CD4-positive, alpha-beta T cell treated with Interleukin-10 for 1 hour (primary cell): ENCODE measurements at regions not wholly inside any gene's neighbourhood (a gene's known extent, or its start where the extent isn't known, plus 50 kb on each side); places are given as distances from the start of the nearest gene placed in this dataset.

Experiments used
- DNase-seq: peaks from one replicate; pipeline ENCODE4 v3.0.0-alpha.2; 2020

DNA sequence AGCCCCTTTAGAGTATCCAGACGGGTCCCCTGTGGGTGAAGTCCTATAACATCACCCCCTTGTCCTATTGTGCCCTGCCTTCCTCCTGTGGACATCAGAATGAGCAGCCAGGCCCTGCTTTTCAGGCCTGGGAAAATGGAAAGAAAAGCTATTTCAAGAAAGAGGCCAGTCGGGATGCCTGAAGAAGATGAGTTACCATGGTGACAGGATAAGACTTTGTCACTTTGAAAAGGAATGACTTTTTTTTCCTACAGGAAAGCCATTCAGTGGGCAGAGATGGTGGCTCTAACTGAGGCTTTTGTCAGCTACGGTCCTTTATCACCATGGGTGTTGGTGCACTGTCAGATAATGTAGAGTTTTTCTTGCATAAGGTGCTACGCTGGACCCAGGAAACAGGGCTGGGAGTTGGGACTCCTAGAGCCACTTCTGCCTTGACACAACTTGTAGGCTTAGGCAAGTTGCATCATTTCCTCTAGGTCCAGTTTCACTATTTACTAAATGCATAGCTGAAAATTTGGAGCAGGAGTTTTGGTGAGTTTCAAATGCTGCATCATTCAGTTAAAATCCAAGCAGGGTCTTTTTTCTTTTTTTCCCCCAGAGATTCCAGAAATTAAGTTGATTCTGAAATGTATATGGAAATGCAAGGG, 179.0 kb upstream of the ADRA1D start:
- no peak for DNase-seq

DNA sequence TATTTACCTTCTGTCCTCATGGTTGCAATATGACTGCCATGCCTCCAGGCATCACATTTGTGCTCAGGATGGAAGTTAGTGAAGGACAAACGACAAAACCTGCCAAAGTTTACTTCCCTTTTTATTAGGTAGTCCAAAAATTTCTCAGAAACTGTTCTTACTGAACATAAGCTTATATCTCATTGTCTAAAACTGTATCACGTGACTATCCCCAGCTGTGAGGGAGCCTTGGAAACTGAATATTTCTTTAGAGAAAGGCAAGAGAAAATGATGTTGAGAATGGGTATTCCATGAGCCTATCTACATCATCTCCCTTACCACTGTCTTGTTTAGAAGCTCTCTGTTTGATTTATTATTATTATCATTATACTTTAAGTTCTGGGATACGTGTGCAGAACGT, 169.1 kb upstream of the ADRA1D start:
- no peak for DNase-seq

DNA sequence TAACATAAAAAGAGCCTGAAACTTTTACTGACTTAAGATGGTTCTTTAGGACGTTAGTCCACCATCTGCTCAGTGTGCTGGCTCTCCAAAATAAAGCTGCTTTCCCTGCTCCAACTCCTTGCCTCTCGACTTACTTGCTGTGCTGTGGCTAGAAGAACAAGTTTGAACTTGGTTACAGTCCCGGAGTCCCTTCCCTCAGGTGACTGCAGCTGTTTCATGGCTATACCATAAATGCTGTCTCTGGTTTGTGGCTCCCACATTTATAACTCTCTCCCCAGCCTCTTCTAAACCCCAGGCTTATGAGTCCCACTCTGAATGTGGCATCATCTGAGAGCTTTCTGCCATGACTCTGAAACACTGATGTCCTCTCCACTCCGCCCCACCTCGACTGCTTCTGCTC, 166.2 kb upstream of the ADRA1D start:
- DNase-seq, result no peak

DNA sequence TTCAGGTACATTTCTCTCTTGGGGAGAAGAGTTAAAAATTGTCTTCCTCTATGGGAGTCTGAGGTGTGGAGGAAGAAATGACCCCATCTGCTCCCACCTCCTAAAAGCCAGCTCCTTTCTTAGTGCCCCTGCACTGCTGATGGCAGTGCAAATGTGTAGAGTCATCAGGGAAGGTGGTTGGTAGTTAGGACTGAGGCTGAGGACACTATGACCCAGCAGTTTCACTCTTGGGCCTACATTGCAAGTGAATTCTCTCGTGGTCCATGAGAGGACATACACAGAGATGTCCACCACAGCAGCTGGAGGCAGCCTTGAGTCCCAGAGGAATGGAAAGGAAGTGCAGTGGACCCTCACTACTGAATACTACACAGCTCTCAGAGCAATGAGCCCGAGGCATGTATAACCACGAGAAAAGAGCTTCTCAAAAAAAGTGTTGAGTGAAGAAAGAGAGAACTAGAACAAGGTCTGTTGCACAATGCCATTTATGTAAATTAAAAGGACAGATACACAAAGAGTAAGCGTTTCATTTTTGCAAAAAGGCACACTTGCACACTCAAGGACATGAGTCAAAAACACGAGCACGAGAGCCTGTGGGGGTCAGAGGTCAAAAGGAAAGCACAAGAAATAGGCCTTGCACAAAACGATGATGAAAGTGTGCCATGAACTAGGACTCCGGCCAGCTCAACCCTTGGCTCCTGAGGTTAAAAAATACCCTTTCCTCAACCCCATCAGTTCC, 164.4 kb upstream of the ADRA1D start:
- no peak for DNase-seq

DNA sequence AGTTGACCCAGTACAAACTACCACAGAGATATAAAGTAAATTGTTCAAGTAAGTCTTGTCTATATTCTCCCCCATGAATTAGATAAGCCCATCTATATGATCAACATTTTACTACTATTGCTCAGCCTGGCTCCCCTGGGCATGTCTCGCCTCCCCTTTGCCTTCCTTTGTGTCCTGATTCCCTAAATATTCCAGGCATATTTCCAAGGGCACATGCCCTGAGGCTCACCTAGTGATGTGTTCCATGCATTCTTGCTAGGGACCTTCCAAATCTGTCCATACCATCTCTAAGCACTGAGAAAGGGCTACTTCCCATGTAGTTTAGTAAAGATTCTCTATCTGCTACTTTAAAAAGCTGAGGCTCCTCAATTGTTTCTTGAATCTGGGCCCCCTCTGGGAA, 163.1 kb upstream of the ADRA1D start:
- DNase-seq, result no peak

DNA sequence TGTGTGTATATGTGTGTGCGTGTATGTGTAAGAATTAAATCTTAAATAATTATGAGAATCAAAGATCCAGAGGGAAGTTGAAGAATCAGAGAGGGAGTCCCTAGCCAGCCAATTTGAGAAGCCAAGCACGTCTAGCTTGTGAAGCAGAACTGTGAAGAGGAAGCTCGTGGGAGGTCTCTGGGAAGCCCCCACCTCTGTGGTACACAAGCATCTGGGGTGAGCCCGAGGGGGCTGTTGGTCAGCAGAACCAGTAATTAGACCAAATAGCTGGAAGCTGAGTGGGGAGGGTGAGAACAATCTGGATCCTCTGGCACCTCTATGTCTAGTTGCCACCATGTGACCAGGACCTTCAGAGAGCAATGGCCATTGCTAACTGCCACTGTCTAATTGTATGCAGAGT, 162.7 kb upstream of the ADRA1D start:
- no peak for DNase-seq

- DNase-seq, result no peak
These were observed 157.5 kb upstream of the ADRA1D start for GRCh38 chr20:4406627-4407026.

DNA sequence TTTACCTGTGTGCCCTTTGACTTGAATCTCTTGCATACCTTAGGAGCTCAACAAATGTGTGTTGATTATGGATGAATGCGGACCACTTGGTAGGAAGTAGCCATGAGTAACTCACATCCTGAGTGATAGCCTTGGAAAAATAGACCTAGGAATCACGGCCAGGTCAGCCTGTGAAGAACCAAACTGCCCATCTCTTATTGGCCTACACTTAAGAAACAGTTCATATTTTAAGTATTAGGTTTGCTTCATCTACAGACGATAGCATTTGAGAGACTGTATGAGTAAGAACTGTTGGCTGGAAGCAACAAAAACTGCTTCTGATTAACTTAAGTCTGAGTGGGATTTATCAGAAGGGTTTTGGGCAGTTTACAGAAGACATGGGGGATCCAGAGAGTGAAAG, 152.5 kb upstream of the ADRA1D start:
- DNase-seq, result no peak

DNA sequence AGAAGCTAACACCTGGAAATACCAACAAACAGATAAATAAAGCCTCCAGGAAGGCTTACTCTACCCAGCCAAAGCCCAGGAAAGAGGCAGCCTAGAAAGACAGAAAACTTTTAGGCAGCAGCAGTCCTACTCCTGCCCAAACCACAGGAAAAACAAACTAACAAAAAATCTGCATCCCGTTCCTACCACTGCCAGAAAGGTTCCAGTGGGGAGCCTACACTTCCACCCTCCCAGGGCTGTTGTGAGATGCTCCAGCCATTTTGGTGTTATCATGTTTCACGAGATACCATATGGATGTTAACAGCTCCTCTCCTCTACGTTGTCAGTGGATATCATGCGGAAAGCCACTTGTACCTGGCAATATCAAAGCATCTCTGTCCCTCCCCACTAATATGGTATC, 135.9 kb upstream of the ADRA1D start:
- DNase-seq, result no peak

- no peak for DNase-seq
These were observed 134.9 kb upstream of the ADRA1D start for GRCh38 chr20:4383961-4384360.

DNA sequence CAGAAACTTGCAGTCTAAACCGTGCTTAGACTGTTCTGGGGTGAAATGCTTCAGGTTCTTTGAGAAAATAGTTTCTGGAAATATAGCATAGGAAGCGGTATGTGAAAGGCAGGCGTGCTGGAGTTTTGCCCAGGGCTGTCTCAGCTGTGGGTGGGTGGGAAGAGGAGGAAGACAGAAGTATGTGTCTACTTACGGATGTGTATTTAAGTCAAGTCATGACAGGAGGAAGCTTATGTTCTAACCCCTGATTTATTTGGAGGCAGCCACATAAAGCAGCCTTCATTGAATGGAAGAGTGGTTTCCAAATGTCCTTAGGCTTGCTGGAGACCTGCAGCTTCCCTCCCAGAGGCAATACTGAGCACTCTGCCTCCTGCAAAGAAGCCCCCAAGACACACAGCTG, 126.8 kb upstream of the ADRA1D start:
- no peak for DNase-seq

DNA sequence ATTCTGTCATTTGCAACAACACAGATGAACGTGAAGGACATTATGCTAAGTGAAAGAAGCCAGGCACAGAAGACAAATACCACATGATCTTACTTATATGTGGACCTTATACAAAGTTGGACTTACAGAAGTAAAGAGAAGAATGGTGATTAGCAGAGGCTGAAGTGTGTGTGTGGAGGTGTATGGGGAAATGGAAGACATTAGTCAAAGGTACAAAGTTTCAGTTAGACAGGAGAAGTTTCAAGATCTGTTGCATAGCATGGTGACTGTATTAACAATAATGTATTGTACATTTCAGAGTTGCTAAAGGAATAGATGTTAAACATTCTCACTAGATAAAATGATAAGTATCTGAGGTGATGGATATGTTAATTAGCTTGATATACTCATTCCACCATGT, 124.4 kb upstream of the ADRA1D start:
- DNase-seq, result no peak

- DNase-seq, result no peak
These were observed 122.7 kb upstream of the ADRA1D start for GRCh38 chr20:4371623-4372251.

DNA sequence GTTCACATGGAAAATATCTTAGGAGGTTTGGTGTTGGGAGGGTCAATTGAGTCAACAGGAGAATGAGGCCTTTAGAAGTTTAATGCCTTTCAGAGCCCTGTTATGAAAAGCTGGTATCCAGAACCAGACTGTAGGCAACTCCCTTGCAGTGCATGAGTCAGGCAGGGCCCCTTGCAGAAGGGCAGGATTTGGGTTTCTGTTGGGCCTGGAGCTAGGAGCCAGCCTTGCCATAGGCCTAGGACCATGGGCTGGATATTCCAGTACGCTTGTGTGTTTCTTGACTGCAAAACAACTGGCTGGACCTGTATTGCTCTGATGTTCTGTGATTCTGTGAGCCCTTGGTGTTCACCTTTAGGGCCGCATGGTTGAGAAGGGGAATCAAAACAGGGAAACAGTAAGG, 121.8 kb upstream of the ADRA1D start:
- DNase-seq, result no peak

DNA sequence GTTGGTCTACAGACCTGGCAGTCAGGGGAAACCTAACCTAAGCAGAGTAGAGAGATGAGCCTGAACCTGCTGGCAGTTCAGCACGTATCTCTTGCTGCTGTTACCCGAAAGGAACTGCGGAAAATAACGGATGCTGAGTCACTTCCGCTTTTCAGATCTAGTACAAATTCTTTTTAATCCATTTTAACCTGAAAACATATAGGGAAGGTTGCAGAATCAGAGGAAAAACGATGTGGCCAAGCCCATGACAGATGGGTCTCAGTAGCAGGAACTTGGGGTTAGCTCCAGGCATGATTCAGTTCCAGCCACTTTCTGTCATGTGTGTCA, 120.7 kb upstream of the ADRA1D start:
- DNase-seq, result peak; percentile 8

GRCh38 chr20:4369119-4369797, 120.2 kb upstream of the ADRA1D start:
- DNase-seq, result no peak

- no peak for DNase-seq
These were observed 117.0 kb upstream of the ADRA1D start for GRCh38 chr20:4366076-4366475.

DNA sequence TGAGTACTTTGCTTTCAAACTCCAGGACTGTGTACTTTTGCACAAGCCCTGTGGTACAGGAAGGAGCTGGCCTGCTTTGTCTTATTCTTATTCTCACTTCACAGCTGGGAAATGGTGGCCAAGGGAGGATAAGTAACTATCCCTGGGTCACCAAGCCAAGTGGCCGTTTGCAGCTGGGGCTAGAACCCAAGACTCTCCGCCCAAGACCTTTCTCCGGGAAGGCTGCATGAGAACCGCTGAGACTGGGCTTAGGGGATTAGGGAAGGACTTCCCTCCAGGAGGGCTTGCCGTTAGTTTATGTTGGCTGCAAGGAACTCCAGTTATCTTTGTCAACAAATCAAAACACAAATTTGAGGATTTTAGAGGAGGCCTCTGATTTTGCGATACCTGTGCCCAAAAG, 109.5 kb upstream of the ADRA1D start:
- no peak for DNase-seq

DNA sequence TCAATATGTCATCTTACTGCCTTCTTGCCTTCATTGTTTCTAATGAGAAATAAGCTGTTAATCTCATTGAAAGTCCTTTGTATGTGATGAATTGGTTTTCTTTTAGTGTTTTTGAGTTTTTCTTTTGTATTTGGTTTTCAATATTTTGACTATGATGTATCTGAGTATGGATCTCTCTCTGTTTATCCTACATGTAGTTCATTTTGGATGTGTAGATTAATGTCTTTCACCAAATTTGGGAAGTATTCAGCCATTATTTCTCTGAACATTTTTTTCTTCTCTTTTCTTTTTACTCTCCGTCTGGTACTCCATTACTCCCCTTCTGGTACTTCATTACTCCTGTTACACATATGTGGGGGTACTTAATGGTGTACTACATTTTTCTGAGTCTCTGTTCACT, 103.3 kb upstream of the ADRA1D start:
- no peak for DNase-seq

GRCh38 chr20:4350096-4350495, 101.0 kb upstream of the ADRA1D start:
- no peak for DNase-seq

GRCh38 chr20:4344670-4345069, 95.6 kb upstream of the ADRA1D start:
- no peak for DNase-seq

GRCh38 chr20:4342609-4343008, 93.5 kb upstream of the ADRA1D start:
- no peak for DNase-seq

- no peak for DNase-seq
These were observed 92.9 kb upstream of the ADRA1D start for GRCh38 chr20:4341804-4342485.

DNA sequence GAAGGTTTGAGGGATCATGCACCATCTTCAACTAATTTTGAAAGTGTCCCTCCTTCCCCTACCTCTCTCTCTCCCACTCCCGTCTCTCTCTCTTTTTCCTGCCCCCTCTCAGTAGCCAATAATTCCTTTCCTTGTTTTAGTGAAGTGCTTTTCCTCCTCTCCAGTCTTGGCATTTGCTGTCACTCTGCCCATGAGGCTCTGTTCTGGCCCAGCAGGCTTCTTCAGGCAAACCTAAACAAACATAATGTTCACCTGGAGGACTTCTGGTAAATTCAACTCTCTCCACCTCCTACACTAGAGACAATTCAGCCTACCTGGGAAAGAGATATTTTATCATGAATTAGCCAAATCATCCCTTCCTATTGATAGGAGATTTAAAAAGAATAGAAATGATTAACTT, 86.6 kb upstream of the ADRA1D start:
- DNase-seq, result no peak
